ENCODE measurements at regions not wholly inside any gene's neighbourhood (a gene's known extent, or its start where the extent isn't known, plus 50 kb on each side); places are given as distances from the start of the nearest gene placed in this dataset.

- Mint-ChIP-seq H3K27ac (no peak overlapping the region), H3K27me3 (ENCODE audit: insufficient read depth, low read depth, poor library complexity) (peaks cover 5% of the 10 kb centered on the region), H3K36me3 (ENCODE audit: low read depth) (peaks cover 5% of the 10 kb centered on the region; the same call in 1 of the 3 replicates), H3K9me3 (peaks cover 78% of the 10 kb centered on the region), H3K4me1 (no peaks in the 10 kb centered on the region), H3K4me3 (no peak overlapping the region)
- ATAC-seq = no peak
- no peaks in the 10 kb centered on the region for H3K27me3 ChIP-seq (ENCODE audit: insufficient read depth)
- TF ChIP-seq STAT1 (IDR thresholded peaks at IDR 0.05; ENCODE audit: unreplicated experiment) (no peak), ZNF114 (CRISPR knock-in tag; IDR thresholded peaks at IDR 0.05) (no peak), EZH2phosphoT487 (IDR thresholded peaks at IDR 0.05; ENCODE audit: unreplicated experiment) (no peak), REST (IDR thresholded peaks at IDR 0.05; ENCODE audit: unreplicated experiment) (no peak), CTCF (conservative IDR thresholded peaks at IDR 0.05; ENCODE audit: low read depth in 2 of 2) (no peak), NANOG (IDR thresholded peaks at IDR 0.05; ENCODE audit: borderline replicate concordance) (no peak), POLR2AphosphoS5 (IDR thresholded peaks at IDR 0.05; ENCODE audit: low read depth) (no peak), ZNF462 (CRISPR knock-in tag; IDR thresholded peaks at IDR 0.05) (no peak), CREB1 (CRISPR knock-in tag; IDR thresholded peaks at IDR 0.05; ENCODE audit: low read depth) (no peak), EZH2 (IDR thresholded peaks at IDR 0.05; ENCODE audit: low read depth, unreplicated experiment) (no peak), JUNB (IDR thresholded peaks at IDR 0.05; ENCODE audit: unreplicated experiment) (no peak), ETS1 (IDR thresholded peaks at IDR 0.05) (no peak), ZNF331 (CRISPR knock-in tag; IDR thresholded peaks at IDR 0.05; ENCODE audit: low read depth) (no peak)
- no peaks in the 10 kb centered on the region for H3K79me2 ChIP-seq (replicated peaks; ENCODE audit: insufficient read depth)
- H2AFZ ChIP-seq = no peak overlapping the region
- H3K4me2 ChIP-seq = no peak overlapping the region
- no peaks in the 10 kb centered on the region for H3K36me3 ChIP-seq (ENCODE audit: insufficient read depth)
- no peaks in the 10 kb centered on the region for H3K4me1 ChIP-seq (ENCODE audit: insufficient read depth)
- H3K9me2 ChIP-seq (ENCODE audit: insufficient read depth) = no peaks in the 10 kb centered on the region
- no peak overlapping the region for H3K4me3 ChIP-seq
- no peaks in the 10 kb centered on the region for H4K20me1 ChIP-seq (replicated peaks; ENCODE audit: insufficient read depth)
- no peak overlapping the region for H3K27ac ChIP-seq (ENCODE audit: low read depth)
- no peaks in the 10 kb centered on the region for H3F3A ChIP-seq (replicated peaks; ENCODE audit: low read depth)
- DNase-seq (ENCODE audit: low spot score) = no peak
These were observed 933.3 kb downstream of the GRID1 start for GRCh38 chr10:85433248-85433647.

Measured in GM23338 (cell line).